HFFc6 (cell line): ENCODE measurements at regions not wholly inside any gene's neighbourhood (a gene's known extent, or its start where the extent isn't known, plus 50 kb on each side); places are given as distances from the start of the nearest gene placed in this dataset.

Source experiments
- DNase-seq: peaks from one replicate; pipeline ENCODE4 v3.0.0-alpha.2; 2018
- H3K27ac Mint-ChIP-seq: 2 replicates; pipeline ENCODE4 v1.8.0; 2020; ENCODE audit warnings: mild to moderate bottlenecking, mixed read lengths
- H3K27me3 Mint-ChIP-seq: 2 replicates; pipeline ENCODE4 v1.8.0; 2021; ENCODE audit warnings: mild to moderate bottlenecking, moderate library complexity, mixed read lengths; ENCODE audit not compliant: insufficient read depth
- H3K36me3 Mint-ChIP-seq: 2 replicates; pipeline ENCODE4 v1.8.0; 2021; ENCODE audit warnings: low read depth, mixed read lengths
- H3K4me1 Mint-ChIP-seq: 2 replicates; pipeline ENCODE4 v1.8.0; 2020; ENCODE audit warnings: low read depth, mixed read lengths
- H3K4me3 Mint-ChIP-seq: 2 replicates; pipeline ENCODE4 v1.8.0; 2020; ENCODE audit warnings: mild to moderate bottlenecking, moderate library complexity, mixed read lengths
- H3K9me3 Mint-ChIP-seq: 2 replicates; pipeline ENCODE4 v1.8.0; 2020; ENCODE audit warnings: mild to moderate bottlenecking, mixed read lengths
- CTCF ChIP-seq: fragments of 200-600 bp; sonication (generic); IDR thresholded peaks from 2 replicates; pipeline ENCODE4 v1.5.0; 2021; ENCODE audit warnings: antibody characterized with exemption, mild to moderate bottlenecking

GRCh38 chr18:44552706-44553105 is 128.0 kb upstream of the SETBP1 start:
- no peak overlapping the region for H3K27ac Mint-ChIP-seq
- no peak overlapping the region for H3K4me3 Mint-ChIP-seq
- no peaks in the 10 kb centered on the region; the same call in 1 of the 2 replicates for H3K27me3 Mint-ChIP-seq
- no peaks in the 10 kb centered on the region for H3K36me3 Mint-ChIP-seq
- no peaks in the 10 kb centered on the region for H3K4me1 Mint-ChIP-seq
- no peak for TF ChIP-seq CTCF
- H3K9me3 Mint-ChIP-seq = peaks cover 5% of the 10 kb centered on the region
- no peak for DNase-seq

GRCh38 chr18:44556296-44556695 is 124.4 kb upstream of the SETBP1 start:
- Mint-ChIP-seq H3K9me3 (peaks cover 5% of the 10 kb centered on the region), H3K27me3 (no peaks in the 10 kb centered on the region; the same call in 1 of the 2 replicates), H3K27ac (no peak overlapping the region), H3K4me1 (no peaks in the 10 kb centered on the region), H3K4me3 (no peak overlapping the region), H3K36me3 (no peaks in the 10 kb centered on the region)
- DNase-seq = no peak
- no peak for TF ChIP-seq CTCF

DNA sequence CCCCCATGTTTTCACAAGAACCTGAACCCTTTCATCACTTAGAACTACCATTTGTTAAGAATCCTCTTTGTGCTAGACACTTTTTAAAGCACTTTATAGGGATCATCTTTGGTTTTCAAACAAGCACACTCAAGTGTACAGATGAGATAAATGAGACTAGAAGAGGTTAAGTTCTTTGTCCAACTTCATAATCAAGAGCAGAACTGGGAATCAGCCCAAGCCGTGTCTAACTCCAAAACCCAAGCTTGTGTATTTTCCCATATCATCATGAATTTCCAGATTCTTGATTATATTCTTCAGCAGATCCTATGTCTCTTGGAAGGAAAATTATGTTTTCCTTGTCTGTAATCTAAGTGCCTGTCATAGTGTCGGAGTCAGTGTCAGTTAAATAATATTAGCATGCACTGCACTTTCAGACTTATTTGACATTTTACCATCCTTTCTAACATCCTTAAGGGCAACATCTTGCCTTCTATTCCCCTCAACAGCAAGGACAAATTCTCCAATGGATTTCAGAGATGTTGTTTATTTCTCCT is 123.0 kb upstream of the SETBP1 start:
- Mint-ChIP-seq H3K9me3 (no peaks in the 10 kb centered on the region; the same call in 1 of the 2 replicates), H3K27ac (no peak overlapping the region), H3K4me1 (no peaks in the 10 kb centered on the region), H3K4me3 (no peak overlapping the region), H3K27me3 (no peaks in the 10 kb centered on the region; the same call in 1 of the 2 replicates), H3K36me3 (no peaks in the 10 kb centered on the region)
- TF ChIP-seq CTCF = no peak
- no peak for DNase-seq

- H3K4me1 Mint-ChIP-seq = no peaks in the 10 kb centered on the region
- no peaks in the 10 kb centered on the region; the same call in 1 of the 2 replicates for H3K9me3 Mint-ChIP-seq
- no peak overlapping the region for H3K27ac Mint-ChIP-seq
- no peak overlapping the region for H3K4me3 Mint-ChIP-seq
- no peaks in the 10 kb centered on the region; the same call in 1 of the 2 replicates for H3K27me3 Mint-ChIP-seq
- no peaks in the 10 kb centered on the region for H3K36me3 Mint-ChIP-seq
- DNase-seq = no peak
- TF ChIP-seq CTCF = no peak
Observed at GRCh38 chr18:44558767-44559166, 121.9 kb upstream of the SETBP1 start.

- H3K27me3 Mint-ChIP-seq = no peaks in the 10 kb centered on the region
- TF ChIP-seq CTCF = no peak
- no peak for DNase-seq
- no peak overlapping the region for H3K4me3 Mint-ChIP-seq
- no peaks in the 10 kb centered on the region for H3K36me3 Mint-ChIP-seq
- H3K27ac Mint-ChIP-seq = no peak overlapping the region
- no peaks in the 10 kb centered on the region; the same call in 1 of the 2 replicates for H3K4me1 Mint-ChIP-seq
- no peaks in the 10 kb centered on the region; the same call in 1 of the 2 replicates for H3K9me3 Mint-ChIP-seq
Observed at GRCh38 chr18:44562986-44563385, 117.7 kb upstream of the SETBP1 start.
